Body of pancreas (tissue), 4 donors: ENCODE measurements at regions not wholly inside any gene's neighbourhood (a gene's known extent, or its start where the extent isn't known, plus 50 kb on each side); places are given as distances from the start of the nearest gene placed in this dataset.

Source experiments
- CTCF ChIP-seq, 7 experiments: fragments of 450-650 bp in 4 of 7; fragments of 200-600 bp in 3 of 7; sonication (generic) in 3 of 7; IDR thresholded peaks; one replicate each; pipeline ENCODE4 v1.5.1; 2016 to 2019; ENCODE audit warnings: antibody characterized with exemption in 7 of 7
- POLR2A ChIP-seq, 3 donors: fragments of 450-650 bp; IDR thresholded peaks; one replicate each; pipeline ENCODE4 v1.6.1; 2016; ENCODE audit warnings: antibody characterized with exemption in 3 of 3, mild to moderate bottlenecking in 2 of 3

- TF ChIP-seq CTCF (IDR thresholded peaks at IDR 0.05) (no peak), POLR2A (IDR thresholded peaks at IDR 0.05) (no peak)
Observed at GRCh38 chr14:55848964-55849363, 269.0 kb downstream of the KTN1 start.
